ENCODE measurements at regions not wholly inside any gene's neighbourhood (a gene's known extent, or its start where the extent isn't known, plus 50 kb on each side); places are given as distances from the start of the nearest gene placed in this dataset.

DNA sequence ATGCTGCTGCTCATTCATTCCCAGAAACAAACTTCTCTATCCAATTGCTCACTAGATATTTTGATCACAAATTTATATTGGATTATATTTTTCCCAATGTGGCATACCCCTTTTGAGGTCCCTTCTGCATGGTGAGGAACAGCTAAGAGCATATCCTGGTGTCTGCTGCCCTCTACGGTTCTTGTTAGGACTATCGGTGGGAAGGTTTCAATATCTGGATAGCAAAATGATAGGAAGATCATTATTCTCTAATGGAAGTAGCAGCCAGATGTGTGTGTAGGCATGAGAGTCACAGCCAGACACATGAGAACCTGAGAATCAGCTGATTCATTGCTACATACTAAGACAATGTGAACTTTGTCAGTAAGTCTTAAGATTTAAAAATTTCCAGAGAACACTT is 1422.4 kb upstream of the MIR17HG start:
- CTCF ChIA-PET = interaction anchor here (0.8 to 1.7 kb wide), 3 partner anchors 21 to 942 kb away, joined by 3 to 5 read pairs (median 3); no protein-coding TSS in a partner anchor
- POLR2A ChIA-PET = no interaction called here
- Mint-ChIP-seq H3K4me1 (peaks cover 14% of the 10 kb centered on the region), H3K27me3 (ENCODE audit: low read depth) (no peaks in the 10 kb centered on the region), H3K4me3 (no peak overlapping the region), H3K27ac (no peak overlapping the region), H3K36me3 (no peaks in the 10 kb centered on the region), H3K9me3 (no peaks in the 10 kb centered on the region)
- peak; percentile 28 for DNase-seq (ENCODE audit: low spot score)
- TF ChIP-seq, protein P1, sequence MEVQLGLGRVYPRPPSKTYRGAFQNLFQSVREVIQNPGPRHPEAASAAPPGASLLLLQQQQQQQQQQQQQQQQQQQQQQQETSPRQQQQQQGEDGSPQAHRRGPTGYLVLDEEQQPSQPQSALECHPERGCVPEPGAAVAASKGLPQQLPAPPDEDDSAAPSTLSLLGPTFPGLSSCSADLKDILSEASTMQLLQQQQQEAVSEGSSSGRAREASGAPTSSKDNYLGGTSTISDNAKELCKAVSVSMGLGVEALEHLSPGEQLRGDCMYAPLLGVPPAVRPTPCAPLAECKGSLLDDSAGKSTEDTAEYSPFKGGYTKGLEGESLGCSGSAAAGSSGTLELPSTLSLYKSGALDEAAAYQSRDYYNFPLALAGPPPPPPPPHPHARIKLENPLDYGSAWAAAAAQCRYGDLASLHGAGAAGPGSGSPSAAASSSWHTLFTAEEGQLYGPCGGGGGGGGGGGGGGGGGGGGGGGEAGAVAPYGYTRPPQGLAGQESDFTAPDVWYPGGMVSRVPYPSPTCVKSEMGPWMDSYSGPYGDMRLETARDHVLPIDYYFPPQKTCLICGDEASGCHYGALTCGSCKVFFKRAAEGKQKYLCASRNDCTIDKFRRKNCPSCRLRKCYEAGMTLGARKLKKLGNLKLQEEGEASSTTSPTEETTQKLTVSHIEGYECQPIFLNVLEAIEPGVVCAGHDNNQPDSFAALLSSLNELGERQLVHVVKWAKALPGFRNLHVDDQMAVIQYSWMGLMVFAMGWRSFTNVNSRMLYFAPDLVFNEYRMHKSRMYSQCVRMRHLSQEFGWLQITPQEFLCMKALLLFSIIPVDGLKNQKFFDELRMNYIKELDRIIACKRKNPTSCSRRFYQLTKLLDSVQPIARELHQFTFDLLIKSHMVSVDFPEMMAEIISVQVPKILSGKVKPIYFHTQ (CRISPR knock-in tag; IDR thresholded peaks at IDR 0.05) = no peak
- TF ChIP-seq NFYB (CRISPR knock-in tag; conservative IDR thresholded peaks at IDR 0.05; ENCODE audit: low read depth) (no peak), SMAD4 (CRISPR knock-in tag; IDR thresholded peaks at IDR 0.05) (no peak), SMAD3 (CRISPR knock-in tag; IDR thresholded peaks at IDR 0.05; ENCODE audit: borderline replicate concordance) (no peak), JAZF1 (CRISPR knock-in tag; IDR thresholded peaks at IDR 0.05) (no peak), TCF7 (CRISPR knock-in tag; IDR thresholded peaks at IDR 0.05; ENCODE audit: low read depth) (no peak), JUN (CRISPR knock-in tag; IDR thresholded peaks at IDR 0.05) (no peak), ZNF121 (CRISPR knock-in tag; IDR thresholded peaks at IDR 0.05) (no peak), GRHL2 (CRISPR knock-in tag; IDR thresholded peaks at IDR 0.05; ENCODE audit: insufficient replicate concordance, severe bottlenecking) (no peak), TEAD1 (CRISPR knock-in tag; IDR thresholded peaks at IDR 0.05) (no peak), CREB1 (CRISPR knock-in tag; IDR thresholded peaks at IDR 0.05) (no peak)
- TF ChIP-seq, protein P2, sequence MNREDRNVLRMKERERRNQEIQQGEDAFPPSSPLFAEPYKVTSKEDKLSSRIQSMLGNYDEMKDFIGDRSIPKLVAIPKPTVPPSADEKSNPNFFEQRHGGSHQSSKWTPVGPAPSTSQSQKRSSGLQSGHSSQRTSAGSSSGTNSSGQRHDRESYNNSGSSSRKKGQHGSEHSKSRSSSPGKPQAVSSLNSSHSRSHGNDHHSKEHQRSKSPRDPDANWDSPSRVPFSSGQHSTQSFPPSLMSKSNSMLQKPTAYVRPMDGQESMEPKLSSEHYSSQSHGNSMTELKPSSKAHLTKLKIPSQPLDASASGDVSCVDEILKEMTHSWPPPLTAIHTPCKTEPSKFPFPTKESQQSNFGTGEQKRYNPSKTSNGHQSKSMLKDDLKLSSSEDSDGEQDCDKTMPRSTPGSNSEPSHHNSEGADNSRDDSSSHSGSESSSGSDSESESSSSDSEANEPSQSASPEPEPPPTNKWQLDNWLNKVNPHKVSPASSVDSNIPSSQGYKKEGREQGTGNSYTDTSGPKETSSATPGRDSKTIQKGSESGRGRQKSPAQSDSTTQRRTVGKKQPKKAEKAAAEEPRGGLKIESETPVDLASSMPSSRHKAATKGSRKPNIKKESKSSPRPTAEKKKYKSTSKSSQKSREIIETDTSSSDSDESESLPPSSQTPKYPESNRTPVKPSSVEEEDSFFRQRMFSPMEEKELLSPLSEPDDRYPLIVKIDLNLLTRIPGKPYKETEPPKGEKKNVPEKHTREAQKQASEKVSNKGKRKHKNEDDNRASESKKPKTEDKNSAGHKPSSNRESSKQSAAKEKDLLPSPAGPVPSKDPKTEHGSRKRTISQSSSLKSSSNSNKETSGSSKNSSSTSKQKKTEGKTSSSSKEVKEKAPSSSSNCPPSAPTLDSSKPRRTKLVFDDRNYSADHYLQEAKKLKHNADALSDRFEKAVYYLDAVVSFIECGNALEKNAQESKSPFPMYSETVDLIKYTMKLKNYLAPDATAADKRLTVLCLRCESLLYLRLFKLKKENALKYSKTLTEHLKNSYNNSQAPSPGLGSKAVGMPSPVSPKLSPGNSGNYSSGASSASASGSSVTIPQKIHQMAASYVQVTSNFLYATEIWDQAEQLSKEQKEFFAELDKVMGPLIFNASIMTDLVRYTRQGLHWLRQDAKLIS (CRISPR knock-in tag; IDR thresholded peaks at IDR 0.05; ENCODE audit: borderline replicate concordance) = no peak
- TF ChIP-seq, protein P3, sequence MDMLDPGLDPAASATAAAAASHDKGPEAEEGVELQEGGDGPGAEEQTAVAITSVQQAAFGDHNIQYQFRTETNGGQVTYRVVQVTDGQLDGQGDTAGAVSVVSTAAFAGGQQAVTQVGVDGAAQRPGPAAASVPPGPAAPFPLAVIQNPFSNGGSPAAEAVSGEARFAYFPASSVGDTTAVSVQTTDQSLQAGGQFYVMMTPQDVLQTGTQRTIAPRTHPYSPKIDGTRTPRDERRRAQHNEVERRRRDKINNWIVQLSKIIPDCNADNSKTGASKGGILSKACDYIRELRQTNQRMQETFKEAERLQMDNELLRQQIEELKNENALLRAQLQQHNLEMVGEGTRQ (CRISPR knock-in tag; IDR thresholded peaks at IDR 0.05) = no peak
- TF ChIP-seq, protein P4, sequence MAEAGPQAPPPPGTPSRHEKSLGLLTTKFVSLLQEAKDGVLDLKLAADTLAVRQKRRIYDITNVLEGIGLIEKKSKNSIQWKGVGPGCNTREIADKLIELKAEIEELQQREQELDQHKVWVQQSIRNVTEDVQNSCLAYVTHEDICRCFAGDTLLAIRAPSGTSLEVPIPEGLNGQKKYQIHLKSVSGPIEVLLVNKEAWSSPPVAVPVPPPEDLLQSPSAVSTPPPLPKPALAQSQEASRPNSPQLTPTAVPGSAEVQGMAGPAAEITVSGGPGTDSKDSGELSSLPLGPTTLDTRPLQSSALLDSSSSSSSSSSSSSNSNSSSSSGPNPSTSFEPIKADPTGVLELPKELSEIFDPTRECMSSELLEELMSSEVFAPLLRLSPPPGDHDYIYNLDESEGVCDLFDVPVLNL (CRISPR knock-in tag; IDR thresholded peaks at IDR 0.05; ENCODE audit: borderline replicate concordance, low read depth) = no peak
- TF ChIP-seq, protein P5, sequence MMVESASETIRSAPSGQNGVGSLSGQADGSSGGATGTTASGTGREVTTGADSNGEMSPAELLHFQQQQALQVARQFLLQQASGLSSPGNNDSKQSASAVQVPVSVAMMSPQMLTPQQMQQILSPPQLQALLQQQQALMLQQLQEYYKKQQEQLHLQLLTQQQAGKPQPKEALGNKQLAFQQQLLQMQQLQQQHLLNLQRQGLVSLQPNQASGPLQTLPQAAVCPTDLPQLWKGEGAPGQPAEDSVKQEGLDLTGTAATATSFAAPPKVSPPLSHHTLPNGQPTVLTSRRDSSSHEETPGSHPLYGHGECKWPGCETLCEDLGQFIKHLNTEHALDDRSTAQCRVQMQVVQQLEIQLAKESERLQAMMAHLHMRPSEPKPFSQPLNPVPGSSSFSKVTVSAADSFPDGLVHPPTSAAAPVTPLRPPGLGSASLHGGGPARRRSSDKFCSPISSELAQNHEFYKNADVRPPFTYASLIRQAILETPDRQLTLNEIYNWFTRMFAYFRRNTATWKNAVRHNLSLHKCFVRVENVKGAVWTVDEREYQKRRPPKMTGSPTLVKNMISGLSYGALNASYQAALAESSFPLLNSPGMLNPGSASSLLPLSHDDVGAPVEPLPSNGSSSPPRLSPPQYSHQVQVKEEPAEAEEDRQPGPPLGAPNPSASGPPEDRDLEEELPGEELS (CRISPR knock-in tag; IDR thresholded peaks at IDR 0.05) = no peak
- TF ChIP-seq, protein P6, sequence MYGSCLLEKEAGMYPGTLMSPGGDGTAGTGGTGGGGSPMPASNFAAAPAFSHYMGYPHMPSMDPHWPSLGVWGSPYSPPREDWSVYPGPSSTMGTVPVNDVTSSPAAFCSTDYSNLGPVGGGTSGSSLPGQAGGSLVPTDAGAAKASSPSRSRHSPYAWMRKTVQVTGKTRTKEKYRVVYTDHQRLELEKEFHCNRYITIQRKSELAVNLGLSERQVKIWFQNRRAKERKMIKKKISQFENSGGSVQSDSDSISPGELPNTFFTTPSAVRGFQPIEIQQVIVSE (CRISPR knock-in tag; IDR thresholded peaks at IDR 0.05; ENCODE audit: borderline replicate concordance) = no peak
- TF ChIP-seq, protein P7, sequence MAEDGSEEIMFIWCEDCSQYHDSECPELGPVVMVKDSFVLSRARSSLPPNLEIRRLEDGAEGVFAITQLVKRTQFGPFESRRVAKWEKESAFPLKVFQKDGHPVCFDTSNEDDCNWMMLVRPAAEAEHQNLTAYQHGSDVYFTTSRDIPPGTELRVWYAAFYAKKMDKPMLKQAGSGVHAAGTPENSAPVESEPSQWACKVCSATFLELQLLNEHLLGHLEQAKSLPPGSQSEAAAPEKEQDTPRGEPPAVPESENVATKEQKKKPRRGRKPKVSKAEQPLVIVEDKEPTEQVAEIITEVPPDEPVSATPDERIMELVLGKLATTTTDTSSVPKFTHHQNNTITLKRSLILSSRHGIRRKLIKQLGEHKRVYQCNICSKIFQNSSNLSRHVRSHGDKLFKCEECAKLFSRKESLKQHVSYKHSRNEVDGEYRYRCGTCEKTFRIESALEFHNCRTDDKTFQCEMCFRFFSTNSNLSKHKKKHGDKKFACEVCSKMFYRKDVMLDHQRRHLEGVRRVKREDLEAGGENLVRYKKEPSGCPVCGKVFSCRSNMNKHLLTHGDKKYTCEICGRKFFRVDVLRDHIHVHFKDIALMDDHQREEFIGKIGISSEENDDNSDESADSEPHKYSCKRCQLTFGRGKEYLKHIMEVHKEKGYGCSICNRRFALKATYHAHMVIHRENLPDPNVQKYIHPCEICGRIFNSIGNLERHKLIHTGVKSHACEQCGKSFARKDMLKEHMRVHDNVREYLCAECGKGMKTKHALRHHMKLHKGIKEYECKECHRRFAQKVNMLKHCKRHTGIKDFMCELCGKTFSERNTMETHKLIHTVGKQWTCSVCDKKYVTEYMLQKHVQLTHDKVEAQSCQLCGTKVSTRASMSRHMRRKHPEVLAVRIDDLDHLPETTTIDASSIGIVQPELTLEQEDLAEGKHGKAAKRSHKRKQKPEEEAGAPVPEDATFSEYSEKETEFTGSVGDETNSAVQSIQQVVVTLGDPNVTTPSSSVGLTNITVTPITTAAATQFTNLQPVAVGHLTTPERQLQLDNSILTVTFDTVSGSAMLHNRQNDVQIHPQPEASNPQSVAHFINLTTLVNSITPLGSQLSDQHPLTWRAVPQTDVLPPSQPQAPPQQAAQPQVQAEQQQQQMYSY (CRISPR knock-in tag; IDR thresholded peaks at IDR 0.05) = no peak
- TF ChIP-seq, protein P8, sequence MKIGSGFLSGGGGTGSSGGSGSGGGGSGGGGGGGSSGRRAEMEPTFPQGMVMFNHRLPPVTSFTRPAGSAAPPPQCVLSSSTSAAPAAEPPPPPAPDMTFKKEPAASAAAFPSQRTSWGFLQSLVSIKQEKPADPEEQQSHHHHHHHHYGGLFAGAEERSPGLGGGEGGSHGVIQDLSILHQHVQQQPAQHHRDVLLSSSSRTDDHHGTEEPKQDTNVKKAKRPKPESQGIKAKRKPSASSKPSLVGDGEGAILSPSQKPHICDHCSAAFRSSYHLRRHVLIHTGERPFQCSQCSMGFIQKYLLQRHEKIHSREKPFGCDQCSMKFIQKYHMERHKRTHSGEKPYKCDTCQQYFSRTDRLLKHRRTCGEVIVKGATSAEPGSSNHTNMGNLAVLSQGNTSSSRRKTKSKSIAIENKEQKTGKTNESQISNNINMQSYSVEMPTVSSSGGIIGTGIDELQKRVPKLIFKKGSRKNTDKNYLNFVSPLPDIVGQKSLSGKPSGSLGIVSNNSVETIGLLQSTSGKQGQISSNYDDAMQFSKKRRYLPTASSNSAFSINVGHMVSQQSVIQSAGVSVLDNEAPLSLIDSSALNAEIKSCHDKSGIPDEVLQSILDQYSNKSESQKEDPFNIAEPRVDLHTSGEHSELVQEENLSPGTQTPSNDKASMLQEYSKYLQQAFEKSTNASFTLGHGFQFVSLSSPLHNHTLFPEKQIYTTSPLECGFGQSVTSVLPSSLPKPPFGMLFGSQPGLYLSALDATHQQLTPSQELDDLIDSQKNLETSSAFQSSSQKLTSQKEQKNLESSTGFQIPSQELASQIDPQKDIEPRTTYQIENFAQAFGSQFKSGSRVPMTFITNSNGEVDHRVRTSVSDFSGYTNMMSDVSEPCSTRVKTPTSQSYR (CRISPR knock-in tag; IDR thresholded peaks at IDR 0.05) = no peak
- ATAC-seq = peak; percentile 87
